Esophagus muscularis mucosa (tissue), 4 donors: ENCODE measurements at regions not wholly inside any gene's neighbourhood (a gene's known extent, or its start where the extent isn't known, plus 50 kb on each side); places are given as distances from the start of the nearest gene placed in this dataset.
A peak's percentile ranks its signal among the peaks of the same experiment; 100 is the strongest.

Experiments used
- DNase-seq: peaks from one replicate; pipeline ENCODE4 v3.0.0-alpha.2; 2017; ENCODE audit errors: extremely low spot score
- H3K27ac ChIP-seq, 4 donors: fragments of 200-600 bp; sonication (generic); replicated peaks in 1 of 4; 1 replicate in 3 of 4; 2 replicates in 1 of 4; pipeline ENCODE4 v1.5.1; 2016 to 2019; ENCODE audit warnings: mild to moderate bottlenecking in 1 of 4
- H3K27me3 ChIP-seq, 4 donors: fragments of 200-600 bp; sonication (generic); one replicate each; pipeline versions ENCODE4 v1.5.1 to v1.6.0; 2016 to 2019
- H3K36me3 ChIP-seq, 4 donors: fragments of 200-600 bp; sonication (generic); one replicate each; pipeline ENCODE4 v1.5.1; 2016 to 2019
- H3K4me1 ChIP-seq, 4 donors: fragments of 200-600 bp; sonication (generic); one replicate each; pipeline ENCODE4 v1.5.1; 2016 to 2019
- H3K4me3 ChIP-seq, 4 donors: fragments of 200-600 bp; sonication (generic); 1 replicate in 2 of 4; 2 replicates in 2 of 4; pipeline ENCODE4 v1.5.1; 2016 to 2019; ENCODE audit warnings: mild to moderate bottlenecking in 4 of 4, moderate library complexity in 1 of 4
- H3K9me3 ChIP-seq, 4 donors: fragments of 200-600 bp; sonication (generic); 1 replicate in 3 of 4; 2 replicates in 1 of 4; pipeline ENCODE4 v1.5.1; 2016 to 2019
- CTCF ChIP-seq, 3 experiments: fragments of 200-600 bp in 2 of 3; fragments of 450-650 bp in 1 of 3; sonication (generic) in 2 of 3; IDR thresholded peaks; one replicate each; pipeline ENCODE4 v1.5.1; 2017 to 2019; ENCODE audit warnings: antibody characterized with exemption in 3 of 3, mild to moderate bottlenecking in 2 of 3, moderate library complexity in 1 of 3
- EP300 ChIP-seq: sonication (generic); formaldehyde crosslinking; IDR thresholded peaks from one replicate; pipeline ENCODE4 v1.6.1; 2017; ENCODE audit warnings: antibody characterized with exemption
- POLR2A ChIP-seq: fragments of 450-650 bp; IDR thresholded peaks from one replicate; pipeline ENCODE4 v1.6.1; 2017; ENCODE audit warnings: antibody characterized with exemption, moderate library complexity, mild to moderate bottlenecking, low read depth
- POLR2AphosphoS5 ChIP-seq, 2 donors: sonication (generic); formaldehyde crosslinking; IDR thresholded peaks; one replicate each; pipeline ENCODE4 v1.6.1; 2017; ENCODE audit warnings: antibody characterized with exemption in 2 of 2
- WGBS: methylation state at CpG from one replicate; pipeline ENCODE4 v1.1.5; 2018; 5-methylcytosine and 5-hydroxymethylcytosine counted together
- intact Hi-C: fragments of 100-400 bp; cut with DNase I; formaldehyde crosslinking; loops from one replicate; pipeline ENCODE4 v1.15.1; 2023

DNA sequence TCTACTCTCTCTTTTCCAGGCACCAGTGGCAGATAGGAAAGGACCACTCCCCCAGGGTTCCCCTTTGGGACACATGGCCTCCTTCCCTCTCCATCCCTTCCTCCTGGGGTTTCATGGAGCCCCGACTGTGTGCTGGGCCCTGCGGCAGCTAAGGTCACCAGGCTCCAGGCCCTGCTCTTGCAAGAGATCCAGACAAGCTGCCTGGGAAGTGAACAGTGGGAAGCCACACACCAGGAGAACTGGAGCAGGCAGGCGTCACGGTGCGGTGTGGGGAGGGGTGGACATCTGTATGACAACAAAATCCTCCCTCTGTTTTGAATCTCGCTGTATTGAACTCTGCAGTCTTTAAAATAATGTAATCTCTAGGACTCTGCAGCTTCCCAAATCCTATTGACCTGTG lies 330.1 kb downstream of the UQCRFS1 start:
- Histone ChIP-seq H3K9me3 (no peaks in the 10 kb centered on the region), H3K36me3 (no peaks in the 10 kb centered on the region), H3K4me1 (peaks cover 11 to 17% (median 14%) of the 10 kb centered on the region in 4 donors), H3K27ac (no peak overlapping the region), H3K27me3 (peaks cover 0 to 2% (median 0%) of the 10 kb centered on the region in 4 donors), H3K4me3 (no peak overlapping the region)
- no peak for TF ChIP-seq POLR2A
- TF ChIP-seq CTCF (IDR thresholded peaks at IDR 0.05), result no peak
- TF ChIP-seq POLR2AphosphoS5 (IDR thresholded peaks at IDR 0.05), result no peak
- TF ChIP-seq EP300, result no peak
- no peak for DNase-seq
- 47% methylated on average over 6 of the region's 6 CpGs for WGBS
- intact Hi-C loops, result no loop called here

DNA sequence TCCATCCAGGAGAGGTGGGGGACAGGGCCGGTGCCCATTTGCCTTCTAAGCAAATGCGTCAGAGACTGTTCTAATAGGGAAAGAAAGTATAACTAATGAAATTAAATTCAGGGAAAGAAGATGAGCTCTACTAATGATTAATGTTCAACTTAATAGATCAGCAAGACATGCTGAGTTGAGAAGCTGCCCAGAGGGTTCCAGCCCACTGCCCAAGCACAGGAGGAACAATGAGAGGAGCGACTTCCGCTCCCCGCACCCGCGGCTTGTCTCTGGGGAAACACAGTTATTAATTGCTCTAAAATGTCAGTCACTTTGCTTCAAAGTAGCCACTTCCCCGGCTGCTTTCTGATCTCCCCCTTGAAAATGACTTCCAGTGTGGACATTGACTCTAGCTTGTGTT lies 331.3 kb downstream of the UQCRFS1 start:
- no peaks in the 10 kb centered on the region for H3K27me3 ChIP-seq
- intact Hi-C loops, result no loop called here
- no peak overlapping the region for H3K4me3 ChIP-seq
- 64% methylated on average over 8 of the region's 8 CpGs for WGBS
- no peaks in the 10 kb centered on the region for H3K9me3 ChIP-seq
- H3K36me3 ChIP-seq, result no peaks in the 10 kb centered on the region
- TF ChIP-seq POLR2AphosphoS5 (IDR thresholded peaks at IDR 0.05), result no peak
- no peak for DNase-seq
- H3K27ac ChIP-seq, result no peak overlapping the region
- H3K4me1 ChIP-seq, result peaks cover 11 to 17% (median 14%) of the 10 kb centered on the region in 4 donors

- no peak for TF ChIP-seq EP300
- no peak for TF ChIP-seq POLR2AphosphoS5 (IDR thresholded peaks at IDR 0.05)
- no peak for TF ChIP-seq CTCF (IDR thresholded peaks at IDR 0.05)
- TF ChIP-seq POLR2A, result no peak
- intact Hi-C loops, result no loop called here
- WGBS, result 65% methylated on average over 10 of the region's 10 CpGs
Observed at GRCh38 chr19:28880735-28881401, 332.1 kb downstream of the UQCRFS1 start.

DNA sequence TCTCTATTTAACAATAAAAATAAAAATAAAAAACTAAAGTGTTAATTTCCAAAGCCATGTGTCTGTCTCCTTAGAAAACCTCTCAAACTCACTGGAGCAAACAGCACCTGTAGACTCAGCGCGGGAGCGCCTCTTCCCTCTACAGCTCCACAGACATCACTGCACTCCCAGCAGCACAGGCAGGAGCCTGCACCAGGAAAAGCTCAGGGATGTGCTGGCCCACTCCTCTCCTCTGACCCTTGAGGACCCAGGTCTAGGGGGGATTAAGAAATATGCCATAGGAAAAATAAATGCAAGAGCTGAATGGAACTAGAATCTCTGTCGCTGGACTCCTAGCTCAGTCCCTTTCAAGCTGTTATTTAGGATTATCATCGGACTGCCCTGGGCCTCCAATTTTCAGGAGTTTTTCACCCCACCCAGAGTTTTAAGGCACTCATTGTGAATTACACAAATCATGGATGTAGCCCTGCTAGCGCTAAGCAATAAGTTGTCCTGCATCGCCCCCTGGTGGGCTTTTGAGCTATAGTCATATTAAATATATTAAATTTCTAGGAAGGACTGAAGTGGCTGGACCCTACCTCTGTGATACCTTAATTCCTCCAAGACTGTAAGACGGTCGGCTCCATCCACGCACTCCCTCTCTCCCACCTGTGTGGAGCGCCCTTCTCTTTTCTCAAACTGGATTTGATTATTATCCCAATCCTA lies 333.9 kb downstream of the UQCRFS1 start:
- no peaks in the 10 kb centered on the region for H3K36me3 ChIP-seq
- H3K27me3 ChIP-seq, result peaks cover 0 to 4% (median 0%) of the 10 kb centered on the region in 4 donors
- DNase-seq, result no peak
- intact Hi-C loops, result loop anchor here (2.0 kb wide), 2 partner anchors 142 to 412 kb away; no protein-coding TSS in a partner anchor
- WGBS, result 31% methylated on average over 11 of the region's 11 CpGs
- H3K27ac ChIP-seq, result no peak overlapping the region
- H3K4me3 ChIP-seq, result no peak overlapping the region
- H3K9me3 ChIP-seq, result no peaks in the 10 kb centered on the region
- no peak for TF ChIP-seq EP300
- no peak for TF ChIP-seq POLR2AphosphoS5 (IDR thresholded peaks at IDR 0.05)
- TF ChIP-seq POLR2A, result no peak
- TF ChIP-seq CTCF (IDR thresholded peaks at IDR 0.05), result peak; percentile 66 to 75 (median 74)
- peaks cover 9 to 16% (median 13%) of the 10 kb centered on the region in 4 donors for H3K4me1 ChIP-seq

More at GRCh38 chr19:28880735-28881401, 332.1 kb downstream of the UQCRFS1 start:
- Histone ChIP-seq H3K9me3 (no peaks in the 10 kb centered on the region), H3K4me3 (no peak overlapping the region), H3K27ac (no peak overlapping the region), H3K27me3 (no peaks in the 10 kb centered on the region), H3K36me3 (no peaks in the 10 kb centered on the region), H3K4me1 (peaks cover 11 to 17% (median 14%) of the 10 kb centered on the region in 4 donors)
- no peak for DNase-seq

- no peak for DNase-seq
- Histone ChIP-seq H3K4me1 (no peaks in the 10 kb centered on the region), H3K27ac (no peak overlapping the region), H3K27me3 (peaks cover 0 to 11% (median 0%) of the 10 kb centered on the region in 4 donors), H3K36me3 (no peaks in the 10 kb centered on the region), H3K4me3 (no peak overlapping the region), H3K9me3 (no peaks in the 10 kb centered on the region)
- intact Hi-C loops, result no loop called here
- 72% methylated on average over 7 of the region's 7 CpGs for WGBS
- no peak for TF ChIP-seq POLR2A
- no peak for TF ChIP-seq EP300
- TF ChIP-seq POLR2AphosphoS5 (IDR thresholded peaks at IDR 0.05), result no peak
- no peak for TF ChIP-seq CTCF (IDR thresholded peaks at IDR 0.05)
Observed at GRCh38 chr19:28876609-28877123, 336.3 kb downstream of the UQCRFS1 start.
